Transverse colon (tissue), 4 donors: ENCODE measurements at regions not wholly inside any gene's neighbourhood (a gene's known extent, or its start where the extent isn't known, plus 50 kb on each side); places are given as distances from the start of the nearest gene placed in this dataset.

ENCODE experiments used
- DNase-seq: peaks from one replicate; pipeline ENCODE4 v3.0.0-alpha.2; 2019
- H3K27ac ChIP-seq, 4 donors: fragments of 200-600 bp; sonication (generic); 2 replicates each; pipeline ENCODE4 v1.5.1; 2016 to 2018; ENCODE audit warnings: inconsistent platforms in 4 of 4
- H3K27me3 ChIP-seq: fragments of 200-600 bp; sonication (generic); 2 replicates; pipeline ENCODE4 v1.5.1; 2017; ENCODE audit warnings: inconsistent platforms
- H3K36me3 ChIP-seq, 4 donors: fragments of 200-600 bp; sonication (generic); 2 replicates each; pipeline ENCODE4 v1.5.1; 2017 to 2019; ENCODE audit warnings: inconsistent platforms in 4 of 4
- H3K4me1 ChIP-seq, 4 donors: fragments of 200-600 bp; sonication (generic); 2 replicates each; pipeline ENCODE4 v1.5.1; 2017 to 2020; ENCODE audit warnings: inconsistent platforms in 4 of 4
- H3K4me3 ChIP-seq, 4 donors: fragments of 200-600 bp; sonication (generic); 1 replicate in 1 of 4; 2 replicates in 3 of 4; pipeline versions ENCODE4 v1.5.1 to v1.6.1; 2017 to 2019; ENCODE audit warnings: inconsistent platforms in 4 of 4
- H3K9me3 ChIP-seq, 2 donors: fragments of 200-600 bp; sonication (generic); 2 replicates each; pipeline ENCODE4 v1.5.1; 2017 to 2019; ENCODE audit warnings: inconsistent platforms in 2 of 2
- EP300 ChIP-seq: sonication (generic); formaldehyde crosslinking; IDR thresholded peaks from one replicate; pipeline ENCODE4 v1.6.1; 2017; ENCODE audit warnings: antibody characterized with exemption, low read depth
- POLR2A ChIP-seq: fragments of 450-650 bp; IDR thresholded peaks from one replicate; pipeline ENCODE4 v1.6.1; 2016; ENCODE audit warnings: antibody characterized with exemption, mild to moderate bottlenecking, moderate library complexity
- POLR2AphosphoS5 ChIP-seq, 3 donors: sonication (generic); formaldehyde crosslinking; IDR thresholded peaks; one replicate each; pipeline ENCODE4 v1.6.1; 2016; ENCODE audit warnings: antibody characterized with exemption in 3 of 3
- WGBS, 2 donors: methylation state at CpG; one replicate each; pipeline ENCODE4 v1.1.5; 2018; ENCODE audit warnings: low coverage in 1 of 2; 5-methylcytosine and 5-hydroxymethylcytosine counted together
- in situ Hi-C, 4 donors: fragments of 200-750 bp; cut with MboI; loops; one replicate each; pipeline versions ENCODE4 v1.15.0 to v1.15.1; 2017; ENCODE audit warnings: low sequenced_read_pairs in 3 of 4, low pct_ligation_motif_present in 1 of 4, low pct_unique_long_range_greater_than_20kb in 1 of 4
- intact Hi-C: fragments of 100-400 bp; cut with DNase I; formaldehyde crosslinking; loops from one replicate; pipeline ENCODE4 v1.15.1; 2023; ENCODE audit warnings: low total_unique reads
- TF ChIP-seq, protein P1 (sequence below), 5 experiments: fragments of 200-600 bp in 3 of 5; fragments of 450-650 bp in 2 of 5; sonication (generic) in 3 of 5; IDR thresholded peaks; 1 replicate in 2 of 5; 2 replicates in 3 of 5; pipeline ENCODE4 v1.5.1; 2016 to 2017; ENCODE audit warnings: antibody characterized with exemption in 5 of 5, inconsistent platforms in 3 of 5, mild to moderate bottlenecking in 2 of 5, moderate library complexity in 1 of 5

DNA sequence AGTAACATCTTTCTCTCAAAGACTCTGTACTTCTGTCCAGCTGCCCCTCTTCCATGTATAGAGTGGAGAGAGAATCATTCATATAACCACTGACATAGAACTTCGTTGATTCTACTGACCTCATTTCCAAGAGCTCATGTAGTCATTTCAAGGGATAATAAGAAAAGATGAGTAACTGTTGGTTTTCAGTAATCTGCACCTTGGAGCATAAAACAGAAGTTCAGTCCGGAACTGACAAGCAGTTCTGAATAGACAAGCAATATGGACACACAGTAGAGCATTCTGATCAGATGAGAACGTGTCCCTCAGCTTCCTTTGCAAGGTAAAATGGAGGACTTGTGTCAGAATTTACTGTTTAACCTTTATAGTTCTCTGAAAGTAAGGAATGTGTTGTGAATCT, 847.1 kb downstream of the REEP3 start:
- Histone ChIP-seq H3K4me1 (peaks cover 0 to 6% (median 3%) of the 10 kb centered on the region in 4 donors), H3K9me3 (no peaks in the 10 kb centered on the region), H3K4me3 (no peak overlapping the region), H3K36me3 (no peaks in the 10 kb centered on the region), H3K27me3 (no peaks in the 10 kb centered on the region), H3K27ac (no peak overlapping the region)
- DNase-seq = no peak
- no peak for TF ChIP-seq POLR2AphosphoS5 (IDR thresholded peaks at IDR 0.05)
- TF ChIP-seq POLR2A = no peak
- TF ChIP-seq, protein P1, sequence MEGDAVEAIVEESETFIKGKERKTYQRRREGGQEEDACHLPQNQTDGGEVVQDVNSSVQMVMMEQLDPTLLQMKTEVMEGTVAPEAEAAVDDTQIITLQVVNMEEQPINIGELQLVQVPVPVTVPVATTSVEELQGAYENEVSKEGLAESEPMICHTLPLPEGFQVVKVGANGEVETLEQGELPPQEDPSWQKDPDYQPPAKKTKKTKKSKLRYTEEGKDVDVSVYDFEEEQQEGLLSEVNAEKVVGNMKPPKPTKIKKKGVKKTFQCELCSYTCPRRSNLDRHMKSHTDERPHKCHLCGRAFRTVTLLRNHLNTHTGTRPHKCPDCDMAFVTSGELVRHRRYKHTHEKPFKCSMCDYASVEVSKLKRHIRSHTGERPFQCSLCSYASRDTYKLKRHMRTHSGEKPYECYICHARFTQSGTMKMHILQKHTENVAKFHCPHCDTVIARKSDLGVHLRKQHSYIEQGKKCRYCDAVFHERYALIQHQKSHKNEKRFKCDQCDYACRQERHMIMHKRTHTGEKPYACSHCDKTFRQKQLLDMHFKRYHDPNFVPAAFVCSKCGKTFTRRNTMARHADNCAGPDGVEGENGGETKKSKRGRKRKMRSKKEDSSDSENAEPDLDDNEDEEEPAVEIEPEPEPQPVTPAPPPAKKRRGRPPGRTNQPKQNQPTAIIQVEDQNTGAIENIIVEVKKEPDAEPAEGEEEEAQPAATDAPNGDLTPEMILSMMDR (IDR thresholded peaks at IDR 0.05) = no peak
- TF ChIP-seq EP300 = no peak
- 70 to 83% methylated on average over 3 of the region's 3 CpGs for WGBS, 2 donors
- in situ Hi-C loops = no loop called here
- intact Hi-C loops = no loop called here

DNA sequence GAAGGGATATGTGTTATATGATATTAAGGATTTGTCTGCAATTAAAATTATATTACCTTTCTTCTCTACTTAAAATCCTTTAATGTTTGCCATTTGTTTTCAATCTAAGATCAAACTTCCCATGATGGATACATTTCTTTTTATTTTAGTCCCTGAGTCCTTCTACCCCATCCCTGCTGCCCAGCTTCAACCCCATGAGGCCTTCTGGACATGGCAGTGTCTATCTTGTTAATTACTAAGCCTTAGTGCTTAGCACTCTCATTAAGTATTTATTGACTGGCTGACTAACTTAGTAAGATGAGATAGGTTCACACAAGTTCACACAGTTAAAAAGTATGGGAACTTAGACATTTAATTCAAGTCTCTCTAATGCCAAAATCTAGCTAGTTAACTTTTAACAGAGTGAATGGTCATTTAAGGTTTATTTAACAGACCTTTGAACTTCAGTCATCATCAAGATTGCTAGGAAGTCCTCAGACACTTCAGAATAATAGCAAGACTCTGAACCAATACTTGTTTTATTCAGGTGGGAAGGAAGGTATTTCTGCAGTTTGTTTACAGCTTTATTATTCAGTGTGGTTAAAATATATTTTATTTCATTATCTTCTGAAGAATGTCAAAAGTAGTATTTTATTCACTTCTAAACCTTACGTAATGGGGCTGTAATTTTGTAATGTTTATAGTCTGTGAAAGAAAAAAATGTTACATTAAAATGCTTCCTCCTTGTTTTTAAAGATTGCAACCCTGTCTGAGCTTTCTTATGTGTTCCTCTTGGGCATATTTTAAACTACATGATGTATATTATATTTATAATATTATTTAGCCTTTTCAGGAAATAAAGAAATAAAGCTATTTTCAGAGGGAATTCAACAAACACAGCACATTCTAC, 848.9 kb downstream of the REEP3 start:
- no peak for DNase-seq
- in situ Hi-C loops = loop anchor here in 1 of 4 donors (10.0 kb wide), 1 partner anchor 325 kb away; no protein-coding TSS in a partner anchor
- no peaks in the 10 kb centered on the region for H3K36me3 ChIP-seq
- TF ChIP-seq POLR2A (no peak), EP300 (no peak), POLR2AphosphoS5 (IDR thresholded peaks at IDR 0.05) (no peak)
- TF ChIP-seq, protein P1 (IDR thresholded peaks at IDR 0.05) = no peak
- intact Hi-C loops = no loop called here
- H3K27me3 ChIP-seq = no peaks in the 10 kb centered on the region
- H3K4me1 ChIP-seq = peaks cover 0 to 12% (median 6%) of the 10 kb centered on the region in 4 donors
- no peak overlapping the region for H3K4me3 ChIP-seq
- H3K27ac ChIP-seq = peak overlapping the region in 2 of 4 donors; percentile 9 to 41
- WGBS, 2 donors = 39% methylated on average over 1 of the region's 1 CpG
- H3K9me3 ChIP-seq = no peaks in the 10 kb centered on the region

DNA sequence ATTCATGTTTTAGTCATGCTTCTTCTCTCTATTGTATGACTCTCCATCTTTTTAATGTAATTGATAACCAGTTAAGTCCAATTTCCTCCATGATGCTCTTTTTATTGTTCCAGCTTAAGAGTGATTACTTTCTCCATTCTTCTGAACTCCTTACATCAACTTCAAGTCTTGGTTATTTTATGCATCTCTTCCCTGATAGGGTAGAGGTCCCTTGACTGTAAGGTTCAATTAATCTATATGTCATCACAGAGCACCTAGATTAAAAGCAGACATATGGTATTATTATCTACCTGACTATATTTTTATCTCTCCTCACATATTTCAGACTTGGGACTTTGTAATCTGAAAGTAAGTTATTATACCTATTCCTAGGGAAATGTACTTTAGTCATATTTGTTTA, 853.1 kb downstream of the REEP3 start:
- intact Hi-C loops = no loop called here
- DNase-seq = no peak
- in situ Hi-C loops = loop anchor here in 1 of 4 donors (10.0 kb wide), 1 partner anchor 330 kb away; no protein-coding TSS in a partner anchor

DNA sequence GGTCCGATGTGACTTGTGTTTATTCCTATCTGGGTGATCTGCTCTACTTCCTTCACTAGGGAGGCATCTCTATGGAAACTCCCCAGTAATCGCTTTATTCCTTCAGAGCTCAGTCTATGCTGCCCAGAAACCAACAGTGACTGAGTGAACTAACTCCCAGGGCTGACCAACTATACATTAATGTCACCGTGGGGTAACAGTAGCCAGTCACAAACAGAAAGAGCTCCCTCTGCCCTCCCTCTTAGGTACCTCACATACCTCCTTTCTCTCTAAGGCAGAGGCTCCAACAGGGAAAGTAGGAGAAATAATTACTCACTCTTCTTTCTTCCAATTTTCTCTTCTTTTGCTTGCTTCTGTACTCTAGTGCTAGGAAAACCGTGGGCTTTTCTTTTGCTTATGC, 855.0 kb downstream of the REEP3 start:
- intact Hi-C loops (no loop called here), in situ Hi-C loops (loop anchor here in 1 of 4 donors (10.0 kb wide), 1 partner anchor 331 kb away; no protein-coding TSS in a partner anchor)
- peaks cover 0 to 7% (median 3%) of the 10 kb centered on the region in 4 donors for H3K4me1 ChIP-seq
- DNase-seq = no peak
- H3K27ac ChIP-seq = no peak overlapping the region
- WGBS, 2 donors = 57 to 59% methylated on average over 3 to 4 of the region's 4 CpGs
- H3K4me3 ChIP-seq = no peak overlapping the region
- TF ChIP-seq POLR2AphosphoS5 (IDR thresholded peaks at IDR 0.05) = no peak
- TF ChIP-seq, protein P1 (IDR thresholded peaks at IDR 0.05) = no peak
- no peaks in the 10 kb centered on the region for H3K27me3 ChIP-seq
- H3K9me3 ChIP-seq = no peaks in the 10 kb centered on the region
- H3K36me3 ChIP-seq = no peaks in the 10 kb centered on the region

More for the DNA sequence above, 853.1 kb downstream of the REEP3 start:
- Histone ChIP-seq H3K4me3 (no peak overlapping the region), H3K4me1 (peaks cover 0 to 12% (median 6%) of the 10 kb centered on the region in 4 donors), H3K27me3 (no peaks in the 10 kb centered on the region), H3K36me3 (no peaks in the 10 kb centered on the region), H3K27ac (no peak overlapping the region), H3K9me3 (no peaks in the 10 kb centered on the region)
- no peak for TF ChIP-seq POLR2AphosphoS5 (IDR thresholded peaks at IDR 0.05)
- no peak for TF ChIP-seq POLR2A
- no peak for TF ChIP-seq EP300
- TF ChIP-seq, protein P1 (IDR thresholded peaks at IDR 0.05) = no peak
